K562 (cell line): ENCODE measurements at regions not wholly inside any gene's neighbourhood (a gene's known extent, or its start where the extent isn't known, plus 50 kb on each side); places are given as distances from the start of the nearest gene placed in this dataset.

Experiments used
- ATAC-seq: fragments of 200-7000 bp; cut with Tn5 transposase; 3 replicates; pipeline ENCODE4 v1.9.1; 2020; ENCODE audit warnings: moderate library complexity
- BruUV-seq: library from RNA; stranded (reverse); fragments of 400-500 nt; replicated peaks from 2 replicates; lab custom pipeline; 2021; lab: Mats Ljungman, UMichigan
- CTCF ChIA-PET: fragments of 300-600 bp; formaldehyde crosslinking; extraction: SDS; loops from one replicate; lab custom pipeline; 2021; ENCODE audit warnings: low intra/inter-chr PET ratio; lab: Yijun Ruan, JAX
- POLR2A ChIA-PET: fragments of 300-600, 350-650 bp; sonication (Branson Sonifier 250); formaldehyde crosslinking; extraction: SDS; loops from one replicate; lab custom pipeline; 2021; ENCODE audit warnings: antibody characterized with exemption, inconsistent platforms; lab: Yijun Ruan, JAX
- DNase-seq, 4 experiments: peaks; one replicate each; pipeline versions ENCODE4 v3.0.0 to v3.0.0-alpha.2; 2011 to 2018; ENCODE audit warnings: low spot score in 3 of 4, mixed read lengths in 3 of 4; ENCODE audit errors: extremely low read depth in 1 of 4
- FAIRE-seq: peaks from 2 replicates; lab custom pipeline; 2011; peaks lifted over from hg19 to GRCh38; lab: Jason Lieb, UNC
- H2AFZ ChIP-seq: 2 replicates; pipeline ENCODE4 v1.6.0; 2011; ENCODE audit warnings: low read depth, low read length, control low read depth, inconsistent platforms
- H3K27ac ChIP-seq: fragments of 200-600 bp; 3 replicates; pipeline ENCODE4 v1.8.0; 2011; ENCODE audit warnings: low read depth, mild to moderate bottlenecking, control low read depth, inconsistent platforms, low read length, moderate library complexity, mixed read lengths; ENCODE audit errors: extremely low read depth
- H3K27me3 ChIP-seq, 2 experiments: fragments of 300-600 bp in 1 of 2; 2 replicates in 1 of 2; 3 replicates in 1 of 2; pipeline versions ENCODE4 v1.6.0 to v1.8.0; 2011; ENCODE audit warnings: inconsistent platforms in 2 of 2, low read length in 2 of 2, mild to moderate bottlenecking in 1 of 2, mixed read lengths in 1 of 2, moderate library complexity in 1 of 2; ENCODE audit not compliant: control insufficient read depth in 2 of 2, insufficient read depth in 2 of 2
- H3K36me3 ChIP-seq: fragments of 300-600 bp; 3 replicates; pipeline ENCODE4 v1.8.0; 2011; ENCODE audit warnings: mild to moderate bottlenecking, low read length, inconsistent platforms; ENCODE audit not compliant: control insufficient read depth, insufficient read depth
- H3K4me1 ChIP-seq, 2 experiments: fragments of 200-600 bp in 1 of 2; replicated peaks in 1 of 2; 2 replicates in 1 of 2; 3 replicates in 1 of 2; pipeline versions ENCODE4 v1.5.1 to v1.8.0; 2011; ENCODE audit warnings: inconsistent platforms in 2 of 2, low read length in 2 of 2, mild to moderate bottlenecking in 1 of 2, mixed read lengths in 1 of 2, moderate library complexity in 1 of 2; ENCODE audit not compliant: control insufficient read depth in 2 of 2, insufficient read depth in 2 of 2
- H3K4me2 ChIP-seq: 2 replicates; pipeline ENCODE4 v1.6.1; 2011; ENCODE audit warnings: low read length, control low read depth, inconsistent platforms, mixed read lengths; ENCODE audit not compliant: insufficient read depth
- H3K4me3 ChIP-seq: fragments of 200-600 bp; sonication (generic), shearing (Covaris generic); 2 replicates; pipeline ENCODE4 v1.5.1; 2016; ENCODE audit warnings: control low read depth, inconsistent platforms
- H3K79me2 ChIP-seq: fragments of 200-600 bp; 3 replicates; pipeline ENCODE4 v1.8.0; 2011; ENCODE audit warnings: low read length, inconsistent platforms; ENCODE audit not compliant: control insufficient read depth, insufficient read depth
- H3K9ac ChIP-seq, 2 experiments: 2 replicates each; pipeline versions ENCODE4 v1.6.0 to v1.6.1; 2011; ENCODE audit warnings: low read depth in 2 of 2, low read length in 2 of 2, control low read depth in 1 of 2, inconsistent platforms in 1 of 2, mild to moderate bottlenecking in 1 of 2, mixed read lengths in 1 of 2; ENCODE audit not compliant: insufficient read depth in 1 of 2
- H3K9me1 ChIP-seq: one replicate; pipeline ENCODE4 v1.6.0; 2011; ENCODE audit warnings: inconsistent platforms, mild to moderate bottlenecking, low read length, moderate library complexity; ENCODE audit not compliant: control insufficient read depth, insufficient read depth
- H3K9me3 ChIP-seq: replicated peaks from 2 replicates; pipeline ENCODE4 v1.5.1; 2011; ENCODE audit warnings: low read depth, low read length, inconsistent platforms; ENCODE audit not compliant: control insufficient read depth, insufficient read depth
- H4K20me1 ChIP-seq: replicated peaks from 2 replicates; pipeline ENCODE4 v1.6.1; 2011; ENCODE audit warnings: low read length, inconsistent platforms, mixed read lengths; ENCODE audit not compliant: control insufficient read depth, insufficient read depth
- BRD4 ChIP-seq: fragments of 200-600 bp; sonication (generic); IDR thresholded peaks from 2 replicates; pipeline ENCODE4 v1.6.1; 2017; ENCODE audit warnings: inconsistent platforms
- CBX3 ChIP-seq, 2 experiments: IDR thresholded peaks; 1 replicate in 1 of 2; 2 replicates in 1 of 2; pipeline ENCODE4 v1.6.1; 2012; ENCODE audit warnings: inconsistent platforms in 2 of 2, low read length in 2 of 2, borderline replicate concordance in 1 of 2, control low read depth in 1 of 2
- E2F4 ChIP-seq: sonication (generic); formaldehyde crosslinking; IDR thresholded peaks from 2 replicates; pipeline ENCODE4 v1.8.0; 2022; ENCODE audit warnings: mild to moderate bottlenecking, low read depth, missing genetic modification reagents
- EP300 ChIP-seq: IDR thresholded peaks from 2 replicates; pipeline ENCODE4 v1.6.1; 2012; ENCODE audit warnings: low read length, improper control_type of control experiment
- FOXO4 ChIP-seq: fragments of 450-650 bp; formaldehyde crosslinking; IDR thresholded peaks from 2 replicates; pipeline ENCODE4 v1.4.0; 2020; ENCODE audit warnings: mild to moderate bottlenecking, moderate library complexity
- MCM3 ChIP-seq: fragments of 450-650 bp; IDR thresholded peaks from 2 replicates; pipeline ENCODE4 v1.6.1; 2016
- POLR2A ChIP-seq: fragments of 450-650 bp; conservative IDR thresholded peaks from 2 replicates; pipeline ENCODE4 v1.6.1; 2016
- POLR3G ChIP-seq: IDR thresholded peaks from 2 replicates; pipeline ENCODE4 v1.6.1; 2011; ENCODE audit not compliant: insufficient read length, insufficient replicate concordance; ENCODE audit errors: extremely low read depth
- PYGO2 ChIP-seq: fragments of 450-650 bp; IDR thresholded peaks from 2 replicates; pipeline ENCODE4 v1.6.1; 2016; ENCODE audit warnings: mild to moderate bottlenecking, missing genetic modification characterization, moderate library complexity, missing compliant biosample characterization
- TOE1 ChIP-seq, 2 experiments: fragments of 450-650 bp in 1 of 2; sonication (generic) in 1 of 2; formaldehyde crosslinking in 1 of 2; IDR thresholded peaks; 2 replicates each; pipeline versions ENCODE4 v1.7.1 to v1.8.0; 2016 to 2022; ENCODE audit warnings: borderline replicate concordance in 2 of 2, mild to moderate bottlenecking in 2 of 2, antibody characterized with exemption in 1 of 2, inconsistent platforms in 1 of 2, low read depth in 1 of 2, missing genetic modification reagents in 1 of 2, moderate library complexity in 1 of 2
- WGBS: fragments of 100-300 bp; shearing (Covaris generic); methylation state at CpG from one replicate; pipeline ENCODE4 v1.1.6; 2016; ENCODE audit warnings: low coverage, mixed read lengths; ENCODE audit not compliant: insufficient coverage; ENCODE audit errors: missing lambda C conversion rate; 5-methylcytosine and 5-hydroxymethylcytosine counted together
- in situ Hi-C: fragments of 300-500 bp; cut with MboI; formaldehyde crosslinking; loops from 4 replicates; pipeline ENCODE4 v1.15.0; 2018; ENCODE audit warnings: inconsistent platforms, mixed read lengths
- intact Hi-C: fragments of 100-400 bp; cut with micrococcal nuclease; formaldehyde crosslinking; loops from 2 replicates; pipeline ENCODE4 v1.14.2; 2022
- TF ChIP-seq, protein P1 (sequence below), 2 experiments: fragments of 450-650 bp in 1 of 2; sonication (generic) in 1 of 2; formaldehyde crosslinking; conservative IDR thresholded peaks; 2 replicates each; pipeline versions ENCODE4 v1.4.0 to v1.8.1; 2020 to 2022; ENCODE audit warnings: mild to moderate bottlenecking in 1 of 2, missing genetic modification reagents in 1 of 2

- TF ChIP-seq POLR3G = no peak
- no peak for TF ChIP-seq POLR2A
These were observed 264.5 kb downstream of the SOCS6 start (continued) for GRCh38 chr18:70553245-70553935.

DNA sequence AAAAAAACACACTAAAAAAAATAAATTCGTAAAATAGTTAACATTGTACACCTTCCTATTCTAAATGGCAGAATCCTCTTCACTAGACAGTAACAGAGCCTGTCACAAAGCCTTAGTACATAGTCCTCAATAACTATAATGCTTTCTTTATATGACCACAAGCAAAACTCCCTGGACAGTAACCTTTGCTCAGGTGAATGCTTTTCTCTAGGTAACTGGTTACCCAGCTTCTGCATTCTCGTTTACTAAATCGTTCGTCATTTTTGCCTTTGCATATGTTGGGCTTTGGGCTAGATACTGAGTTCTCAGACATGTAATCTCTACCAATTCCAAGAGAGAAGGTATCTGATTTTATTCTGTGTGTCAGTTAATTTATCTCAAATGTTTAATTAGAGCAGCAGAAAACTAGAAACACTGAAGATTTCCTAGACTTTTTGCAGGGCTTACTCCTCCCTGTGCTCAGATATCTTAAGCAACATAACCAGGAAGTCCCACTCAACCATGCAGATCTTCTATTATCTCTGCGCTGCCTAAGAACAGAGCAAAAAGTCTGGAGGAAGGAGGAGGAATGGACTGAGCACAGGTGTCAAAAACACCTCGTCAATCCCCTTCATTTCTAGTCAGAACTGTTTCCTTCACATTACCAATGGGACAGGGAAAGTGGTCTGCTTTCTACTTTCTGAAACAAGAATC, 247.7 kb downstream of the SOCS6 start:
- no TSS peak for BruUV-seq
- POLR2A ChIA-PET = no interaction called here
- no peak overlapping the region for H3K4me2 ChIP-seq
- TF ChIP-seq BRD4 (no peak), FOXO4 (CRISPR knock-in tag) (no peak), POLR2A (no peak), PYGO2 (tag) (no peak), CBX3 (IDR thresholded peaks at IDR 0.05; ENCODE audit: borderline replicate concordance in 1 of 2, low read length in 2 of 2) (no peak), E2F4 (CRISPR knock-in tag) (no peak), MCM3 (no peak), TOE1 (IDR thresholded peaks at IDR 0.05; ENCODE audit: borderline replicate concordance) (no peak), TOE1 (CRISPR knock-in tag; IDR thresholded peaks at IDR 0.05; ENCODE audit: borderline replicate concordance, low read depth) (no peak), EP300 (no peak)
- TF ChIP-seq, protein P1, sequence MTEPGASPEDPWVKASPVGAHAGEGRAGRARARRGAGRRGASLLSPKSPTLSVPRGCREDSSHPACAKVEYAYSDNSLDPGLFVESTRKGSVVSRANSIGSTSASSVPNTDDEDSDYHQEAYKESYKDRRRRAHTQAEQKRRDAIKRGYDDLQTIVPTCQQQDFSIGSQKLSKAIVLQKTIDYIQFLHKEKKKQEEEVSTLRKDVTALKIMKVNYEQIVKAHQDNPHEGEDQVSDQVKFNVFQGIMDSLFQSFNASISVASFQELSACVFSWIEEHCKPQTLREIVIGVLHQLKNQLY (CRISPR knock-in tag; conservative IDR thresholded peaks at IDR 0.05) = no peak
- CTCF ChIA-PET = no interaction called here
- 0% methylated on average over 6 of the region's 6 CpGs for WGBS
- no peak overlapping the region for H3K27ac ChIP-seq
- H3K4me1 ChIP-seq = no peaks in the 10 kb centered on the region
- no peak overlapping the region for H3K9ac ChIP-seq
- ATAC-seq = no peak
- no peaks in the 10 kb centered on the region for H3K79me2 ChIP-seq
- no peaks in the 10 kb centered on the region for H3K27me3 ChIP-seq
- H3K9me1 ChIP-seq = no peaks in the 10 kb centered on the region
- intact Hi-C loops (no loop called here), in situ Hi-C loops (no loop called here)
- H2AFZ ChIP-seq = no peak overlapping the region
- FAIRE-seq = no peak
- H4K20me1 ChIP-seq = no peaks in the 10 kb centered on the region
- H3K36me3 ChIP-seq = no peaks in the 10 kb centered on the region
- no peaks in the 10 kb centered on the region for H3K9me3 ChIP-seq
- DNase-seq = no peak
- no peak overlapping the region for H3K4me3 ChIP-seq
